22Rv1 (cell line): ENCODE measurements at regions not wholly inside any gene's neighbourhood (a gene's known extent, or its start where the extent isn't known, plus 50 kb on each side); places are given as distances from the start of the nearest gene placed in this dataset.

Experiments used
- CTCF ChIP-seq: fragments of 450-650 bp; IDR thresholded peaks from 2 replicates; pipeline ENCODE4 v1.5.1; 2017; ENCODE audit warnings: mild to moderate bottlenecking
- ZFX ChIP-seq: fragments of 450-650 bp; IDR thresholded peaks from 2 replicates; pipeline ENCODE4 v1.6.1; 2017; ENCODE audit warnings: antibody characterized with exemption, borderline replicate concordance

GRCh38 chr1:82597649-82598048, 796.9 kb downstream of the ADGRL2 start:
- TF ChIP-seq CTCF (no peak), ZFX (no peak)
